NCI-H774 (cell line): ENCODE measurements at regions not wholly inside any gene's neighbourhood (a gene's known extent, or its start where the extent isn't known, plus 50 kb on each side); places are given as distances from the start of the nearest gene placed in this dataset.

Source experiments
- DNase-seq: peaks from one replicate; lab custom pipeline; 2025; lab: John Stamatoyannopoulos, UW

- no peak for DNase-seq
Measured at GRCh38 chr18:10033016-10033399, 119.2 kb downstream of the VAPA start.

GRCh38 chr18:10035281-10035991 is 121.6 kb downstream of the VAPA start:
- DNase-seq, result peak; percentile 21

GRCh38 chr18:10036479-10036878 is 122.7 kb downstream of the VAPA start:
- no peak for DNase-seq

- no peak for DNase-seq
Measured at GRCh38 chr18:10037181-10037580, 123.4 kb downstream of the VAPA start.

- no peak for DNase-seq
Measured at GRCh38 chr18:10038268-10038667, 124.5 kb downstream of the VAPA start.

GRCh38 chr18:10040287-10041011 is 126.6 kb downstream of the VAPA start:
- DNase-seq, result no peak

- DNase-seq, result no peak
Measured at GRCh38 chr18:10041180-10041579, 127.4 kb downstream of the VAPA start.

GRCh38 chr18:10042492-10042891 is 128.7 kb downstream of the VAPA start:
- no peak for DNase-seq

- DNase-seq, result no peak
Measured at GRCh38 chr18:10044054-10044453, 130.2 kb downstream of the VAPA start.

GRCh38 chr18:10045296-10045891 is 131.6 kb downstream of the VAPA start:
- no peak for DNase-seq

- no peak for DNase-seq
Measured at GRCh38 chr18:10046178-10046807, 132.5 kb downstream of the VAPA start.

GRCh38 chr18:10047237-10047636 is 133.4 kb downstream of the VAPA start:
- no peak for DNase-seq

- DNase-seq, result no peak
Measured at GRCh38 chr18:10049747-10050146, 135.9 kb downstream of the VAPA start.

- DNase-seq, result no peak
Measured at GRCh38 chr18:10050956-10051355, 137.1 kb downstream of the VAPA start.

- no peak for DNase-seq
Measured at GRCh38 chr18:10051877-10052631, 138.2 kb downstream of the VAPA start.

- no peak for DNase-seq
Measured at GRCh38 chr18:10052871-10053270, 139.1 kb downstream of the VAPA start.

- no peak for DNase-seq
Measured at GRCh38 chr18:10053861-10054260, 140.0 kb downstream of the VAPA start.

- no peak for DNase-seq
Measured at GRCh38 chr18:10054366-10054765, 140.6 kb downstream of the VAPA start.

- no peak for DNase-seq
Measured at GRCh38 chr18:10055125-10055750, 141.4 kb downstream of the VAPA start.

GRCh38 chr18:10056506-10056905 is 142.7 kb downstream of the VAPA start:
- DNase-seq, result no peak

- no peak for DNase-seq
Measured at GRCh38 chr18:10057401-10057893, 143.6 kb downstream of the VAPA start.
